IMR-90 (cell line): ENCODE measurements at regions not wholly inside any gene's neighbourhood (a gene's known extent, or its start where the extent isn't known, plus 50 kb on each side); places are given as distances from the start of the nearest gene placed in this dataset.

Experiments used
- ATAC-seq: fragments of 200-7000 bp; cut with Tn5 transposase; 2 replicates; pipeline ENCODE4 v1.9.1; 2020; ENCODE audit warnings: low read depth, mild to moderate bottlenecking, moderate library complexity
- BruUV-seq: library from RNA; stranded (reverse); fragments of 400-500 nt; replicated peaks from 2 replicates; lab custom pipeline; 2021; lab: Mats Ljungman, UMichigan
- CTCF ChIA-PET: fragments of 300-600 bp; formaldehyde crosslinking; extraction: SDS; loops from one replicate; lab custom pipeline; 2021; ENCODE audit warnings: antibody characterized with exemption; lab: Yijun Ruan, JAX
- POLR2A ChIA-PET: fragments of 300-600 bp; sonication (Branson Sonifier 250); formaldehyde crosslinking; loops from one replicate; lab custom pipeline; 2022; ENCODE audit warnings: antibody characterized with exemption; ENCODE audit not compliant: unreplicated experiment; lab: Charles Lee
- DNase-seq: peaks from one replicate; pipeline ENCODE4 v3.0.0; 2013
- H2AFZ ChIP-seq: replicated peaks from 2 replicates; pipeline ENCODE3; 2013; ENCODE audit warnings: low read length, mild to moderate bottlenecking; ENCODE audit not compliant: poor library complexity
- H2AK5ac ChIP-seq: 2 replicates; pipeline ENCODE4 v1.6.1; 2013; ENCODE audit warnings: low read depth, low read length, inconsistent platforms
- H2AK9ac ChIP-seq: replicated peaks from 2 replicates; pipeline ENCODE3; 2013; ENCODE audit warnings: mild to moderate bottlenecking, low read depth, low read length, moderate library complexity; ENCODE audit not compliant: poor library complexity
- H2BK120ac ChIP-seq: 2 replicates; pipeline ENCODE4 v1.6.1; 2013; ENCODE audit warnings: low read depth, low read length, inconsistent platforms
- H2BK15ac ChIP-seq: 3 replicates; pipeline ENCODE4 v1.6.1; 2013; ENCODE audit warnings: low read depth, low read length, inconsistent platforms
- H2BK20ac ChIP-seq: 2 replicates; pipeline ENCODE4 v1.6.1; 2013; ENCODE audit warnings: low read depth, mild to moderate bottlenecking, inconsistent platforms, low read length, moderate library complexity
- H2BK5ac ChIP-seq: 2 replicates; pipeline ENCODE4 v1.6.1; 2013; ENCODE audit warnings: mild to moderate bottlenecking, low read depth, low read length, inconsistent platforms; ENCODE audit not compliant: poor library complexity, severe bottlenecking
- H3K14ac ChIP-seq: replicated peaks from 2 replicates; pipeline ENCODE4 v1.6.1; 2013; ENCODE audit warnings: low read depth, low read length, inconsistent platforms
- H3K18ac ChIP-seq: 2 replicates; pipeline ENCODE4 v1.6.1; 2013; ENCODE audit warnings: low read depth, low read length, control low read depth
- H3K23ac ChIP-seq: 2 replicates; pipeline ENCODE4 v1.6.1; 2013; ENCODE audit warnings: low read depth, low read length, inconsistent platforms
- H3K27ac ChIP-seq: 2 replicates; pipeline ENCODE4 v1.5.1; 2013; ENCODE audit warnings: mild to moderate bottlenecking, control low read depth, low read length; ENCODE audit not compliant: insufficient read depth
- H3K27me3 ChIP-seq: 2 replicates; pipeline ENCODE4 v1.6.1; 2013; ENCODE audit warnings: low read length; ENCODE audit not compliant: control insufficient read depth, insufficient read depth
- H3K36me3 ChIP-seq: 2 replicates; pipeline ENCODE4 v1.6.1; 2013; ENCODE audit warnings: low read length, mixed read lengths; ENCODE audit not compliant: control insufficient read depth, insufficient read depth
- H3K4ac ChIP-seq: 2 replicates; pipeline ENCODE4 v1.6.1; 2013; ENCODE audit warnings: low read depth, low read length, inconsistent platforms
- H3K4me1 ChIP-seq: 2 replicates; pipeline ENCODE4 v1.6.1; 2013; ENCODE audit warnings: low read length, mixed read lengths; ENCODE audit not compliant: control insufficient read depth, insufficient read depth
- H3K4me2 ChIP-seq: 2 replicates; pipeline ENCODE4 v1.6.1; 2013; ENCODE audit warnings: low read depth, mild to moderate bottlenecking, control low read depth, low read length, moderate library complexity
- H3K4me3 ChIP-seq: 2 replicates; pipeline ENCODE4 v1.5.1; 2013; ENCODE audit warnings: low read depth, mild to moderate bottlenecking, control low read depth, low read length, moderate library complexity; ENCODE audit not compliant: insufficient read depth
- H3K56ac ChIP-seq: 2 replicates; pipeline ENCODE4 v1.6.1; 2013; ENCODE audit warnings: low read length, inconsistent platforms; ENCODE audit not compliant: insufficient read depth; ENCODE audit errors: extremely low read depth
- H3K79me1 ChIP-seq, 2 experiments: 2 replicates each; pipeline ENCODE4 v1.6.1; 2013; ENCODE audit warnings: low read length in 2 of 2, inconsistent platforms in 1 of 2, low read depth in 1 of 2
- H3K9ac ChIP-seq: 2 replicates; pipeline ENCODE4 v1.6.1; 2013; ENCODE audit warnings: low read depth, low read length, control low read depth
- H3K9me1 ChIP-seq: 2 replicates; pipeline ENCODE4 v1.6.1; 2013; ENCODE audit warnings: low read length, inconsistent platforms; ENCODE audit not compliant: insufficient read depth
- H3K9me3 ChIP-seq: 2 replicates; pipeline ENCODE4 v1.6.1; 2013; ENCODE audit warnings: low read length; ENCODE audit not compliant: control insufficient read depth, insufficient read depth
- H4K20me1 ChIP-seq: 2 replicates; pipeline ENCODE4 v1.6.1; 2013; ENCODE audit warnings: low read length, inconsistent platforms; ENCODE audit not compliant: insufficient read depth
- H4K5ac ChIP-seq: 2 replicates; pipeline ENCODE4 v1.6.1; 2013; ENCODE audit warnings: mild to moderate bottlenecking, low read depth, low read length, control low read depth
- H4K8ac ChIP-seq, 2 experiments: 2 replicates each; pipeline ENCODE4 v1.6.1; 2013; ENCODE audit warnings: low read depth in 2 of 2, low read length in 2 of 2, control low read depth in 1 of 2, inconsistent platforms in 1 of 2
- H4K91ac ChIP-seq: 2 replicates; pipeline ENCODE4 v1.6.1; 2013; ENCODE audit warnings: low read depth, low read length, inconsistent platforms; ENCODE audit not compliant: insufficient read depth
- BHLHE40 ChIP-seq: fragments of 150-350 bp; IDR thresholded peaks from 2 replicates; pipeline ENCODE4 v1.6.1; 2016; ENCODE audit warnings: mild to moderate bottlenecking, low read depth, low read length
- CEBPB ChIP-seq: IDR thresholded peaks from 2 replicates; pipeline ENCODE4 v1.6.1; 2012; ENCODE audit warnings: low read depth, low read length, improper control_type of control experiment
- CHD1 ChIP-seq: IDR thresholded peaks from 2 replicates; pipeline ENCODE4 v1.6.1; 2012; ENCODE audit warnings: low read depth, low read length, improper control_type of control experiment
- FOS ChIP-seq: fragments of 150-350 bp; IDR thresholded peaks from 2 replicates; pipeline ENCODE4 v1.6.1; 2016; ENCODE audit warnings: low read depth, low read length
- MAFK ChIP-seq: IDR thresholded peaks from 2 replicates; pipeline ENCODE4 v1.6.1; 2012; ENCODE audit warnings: low read depth, low read length, improper control_type of control experiment
- MAZ ChIP-seq: IDR thresholded peaks from 2 replicates; pipeline ENCODE4 v1.6.1; 2012; ENCODE audit warnings: low read depth, mild to moderate bottlenecking, low read length, improper control_type of control experiment, moderate library complexity, borderline replicate concordance
- MXI1 ChIP-seq: IDR thresholded peaks from 2 replicates; pipeline ENCODE4 v1.6.1; 2012; ENCODE audit warnings: low read depth, mild to moderate bottlenecking, low read length, moderate library complexity, borderline replicate concordance
- NFE2L2 ChIP-seq: fragments of 150-350 bp; IDR thresholded peaks from 2 replicates; pipeline ENCODE4 v1.6.1; 2016; ENCODE audit warnings: low read depth, mild to moderate bottlenecking, low read length
- POLR2A ChIP-seq: IDR thresholded peaks from 2 replicates; pipeline ENCODE4 v1.6.1; 2012; ENCODE audit warnings: mild to moderate bottlenecking, low read depth, low read length
- RAD21 ChIP-seq: IDR thresholded peaks from 2 replicates; pipeline ENCODE4 v1.6.1; 2012; ENCODE audit warnings: low read length, improper control_type of control experiment
- RCOR1 ChIP-seq: IDR thresholded peaks from 2 replicates; pipeline ENCODE4 v1.6.1; 2012; ENCODE audit warnings: mild to moderate bottlenecking, low read length, improper control_type of control experiment; ENCODE audit not compliant: insufficient replicate concordance
- RFX5 ChIP-seq: IDR thresholded peaks from 2 replicates; pipeline ENCODE4 v1.8.0; 2012; ENCODE audit warnings: low read depth, mild to moderate bottlenecking, low read length, moderate library complexity
- SMC3 ChIP-seq: fragments of 150-350 bp; IDR thresholded peaks from 2 replicates; pipeline ENCODE4 v1.6.1; 2016; ENCODE audit warnings: low read depth, mild to moderate bottlenecking, antibody characterized with exemption, low read length, moderate library complexity
- WGBS, 2 experiments: methylation state at CpG; one replicate each; pipeline versions ENCODE4 v1.1.5 to v1.1.7; 2013; ENCODE audit warnings: missing lambda C conversion rate in 2 of 2; ENCODE audit not compliant: insufficient read length in 1 of 2; ENCODE audit errors: extremely low coverage in 2 of 2; 5-methylcytosine and 5-hydroxymethylcytosine counted together
- dilution Hi-C: fragments of 300-500 bp; cut with HindIII; formaldehyde crosslinking; loops from one replicate; pipeline ENCODE4 v1.14.3; 2018; ENCODE audit warnings: low sequenced_read_pairs; ENCODE audit not compliant: unreplicated experiment
- in situ Hi-C: fragments of 300-500 bp; cut with MboI; formaldehyde crosslinking; loops from 3 replicates; pipeline ENCODE4 v1.14.3; 2019; ENCODE audit warnings: low sequenced_read_pairs, inconsistent platforms, mixed read lengths
- intact Hi-C: fragments of 100-400 bp; cut with micrococcal nuclease; formaldehyde crosslinking; loops from 2 replicates; pipeline ENCODE4 v1.10.0; 2022
- TF ChIP-seq, protein P1 (sequence below): fragments of 150-350 bp; IDR thresholded peaks from 2 replicates; pipeline ENCODE4 v1.6.1; 2016; ENCODE audit warnings: low read depth, mild to moderate bottlenecking, low read length, moderate library complexity, borderline replicate concordance
- TF ChIP-seq, protein P2 (sequence below): conservative IDR thresholded peaks from 2 replicates; pipeline ENCODE4 v1.5.1; 2012; ENCODE audit warnings: mild to moderate bottlenecking, low read depth, low read length, improper control_type of control experiment

DNA sequence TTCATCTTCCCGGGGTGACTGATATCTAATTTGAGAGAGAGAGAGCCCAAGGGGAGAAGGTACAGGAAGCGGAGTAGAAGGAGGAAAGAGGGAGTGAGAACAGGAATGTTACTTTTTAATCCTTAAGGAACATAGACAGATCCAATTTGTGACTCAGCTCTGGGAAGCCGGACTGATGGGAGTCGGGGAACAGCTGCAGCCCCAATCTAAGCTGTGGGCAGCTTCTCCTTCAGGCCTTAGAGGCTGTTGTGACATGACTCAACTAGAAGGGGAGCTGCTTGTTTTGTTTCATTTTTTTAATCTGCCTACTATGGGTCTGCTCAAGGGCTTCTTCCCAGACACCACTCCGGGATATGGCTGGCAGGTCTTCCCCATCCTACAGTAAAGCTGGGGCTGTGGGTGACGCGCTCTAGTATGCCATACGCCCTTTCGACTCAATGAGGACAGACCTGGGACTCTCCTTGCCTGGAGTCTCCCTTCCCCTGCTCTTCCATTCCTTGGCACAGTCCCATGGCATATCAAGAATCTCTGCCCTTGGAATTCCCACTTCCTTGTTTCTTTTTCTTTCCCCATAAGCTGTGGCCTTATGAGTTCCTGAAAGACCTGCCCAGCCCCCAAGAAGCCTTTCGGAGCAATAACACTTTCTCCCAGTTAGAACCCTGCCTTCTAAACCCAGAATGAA lies 103.3 kb upstream of the AKIP1 start:
- Histone ChIP-seq H3K56ac (peak overlapping the region; percentile 78), H3K4me1 (peaks cover 37% of the 10 kb centered on the region), H2BK20ac (peak overlapping the region; percentile 85), H3K4me3 (no peak overlapping the region; the same call in 1 of the 2 replicates), H4K91ac (peak overlapping the region; percentile 89), H3K14ac (peak overlapping the region; percentile 99), H2BK5ac (peak overlapping the region; percentile 92), H3K36me3 (peaks cover 13% of the 10 kb centered on the region), H3K23ac (peak overlapping the region; percentile 98; the same call in 1 of the 2 replicates), H3K9me1 (peaks cover 50% of the 10 kb centered on the region), H4K5ac (peak overlapping the region; percentile 70), H3K4ac (peak overlapping the region; percentile 94), H3K9me3 (no peaks in the 10 kb centered on the region), H2BK120ac (peak overlapping the region; percentile 95), H3K9ac (peak overlapping the region; percentile 76), H4K20me1 (peaks cover 25% of the 10 kb centered on the region), H3K79me1 (peaks cover 36 to 94% of the 10 kb centered on the region in 2 experiments), H3K4me2 (peak overlapping the region; percentile 88), H3K18ac (peak overlapping the region; percentile 78), H2AK5ac (peak overlapping the region; percentile 98), H3K27ac (peak overlapping the region; percentile 90), H2AK9ac (peak overlapping the region; percentile 87), H2AFZ (peak overlapping the region; percentile 80), H3K27me3 (no peaks in the 10 kb centered on the region), H4K8ac (peak overlapping the region; percentile 67 to 83; a peak in 3 of 4 replicates), H2BK15ac (peak overlapping the region; percentile 95; the same call in 2 of the 3 replicates)
- ATAC-seq (peak; percentile 52), DNase-seq (peak; percentile 93)
- WGBS, 2 experiments: 30% methylated on average over 2 of the region's 10 CpGs; no CpG with 5 or more reads in 1 of the 2 experiments
- dilution Hi-C loops: no loop called here
- no TSS peak for BruUV-seq
- POLR2A ChIA-PET: interaction anchor here (0.5 to 1.4 kb wide), 2 partner anchors 119 to 933 kb away, joined by 3 to 4 read pairs; no protein-coding TSS in a partner anchor
- CTCF ChIA-PET: no interaction called here
- intact Hi-C loops: loop anchor here (5.0 kb wide), 1 partner anchor 35 kb away; no protein-coding TSS in a partner anchor
- in situ Hi-C loops: no loop called here
- TF ChIP-seq CEBPB (peak; percentile 52; the same call in 1 of the 2 replicates), MAFK (no peak), SMC3 (no peak), BHLHE40 (no peak), FOS (peak; percentile 52; the same call in 1 of the 2 replicates), NFE2L2 (0 out of 2 replicates have a peak, but pooled peaks have one; percentile 1), MXI1 (no peak), RAD21 (peak; percentile 17; the same call in 1 of the 2 replicates), MAZ (no peak), RFX5 (no peak), CHD1 (no peak), RCOR1 (no peak), POLR2A (no peak)
- TF ChIP-seq, protein P1, sequence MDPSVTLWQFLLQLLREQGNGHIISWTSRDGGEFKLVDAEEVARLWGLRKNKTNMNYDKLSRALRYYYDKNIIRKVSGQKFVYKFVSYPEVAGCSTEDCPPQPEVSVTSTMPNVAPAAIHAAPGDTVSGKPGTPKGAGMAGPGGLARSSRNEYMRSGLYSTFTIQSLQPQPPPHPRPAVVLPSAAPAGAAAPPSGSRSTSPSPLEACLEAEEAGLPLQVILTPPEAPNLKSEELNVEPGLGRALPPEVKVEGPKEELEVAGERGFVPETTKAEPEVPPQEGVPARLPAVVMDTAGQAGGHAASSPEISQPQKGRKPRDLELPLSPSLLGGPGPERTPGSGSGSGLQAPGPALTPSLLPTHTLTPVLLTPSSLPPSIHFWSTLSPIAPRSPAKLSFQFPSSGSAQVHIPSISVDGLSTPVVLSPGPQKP: no peak
- TF ChIP-seq, protein P2, sequence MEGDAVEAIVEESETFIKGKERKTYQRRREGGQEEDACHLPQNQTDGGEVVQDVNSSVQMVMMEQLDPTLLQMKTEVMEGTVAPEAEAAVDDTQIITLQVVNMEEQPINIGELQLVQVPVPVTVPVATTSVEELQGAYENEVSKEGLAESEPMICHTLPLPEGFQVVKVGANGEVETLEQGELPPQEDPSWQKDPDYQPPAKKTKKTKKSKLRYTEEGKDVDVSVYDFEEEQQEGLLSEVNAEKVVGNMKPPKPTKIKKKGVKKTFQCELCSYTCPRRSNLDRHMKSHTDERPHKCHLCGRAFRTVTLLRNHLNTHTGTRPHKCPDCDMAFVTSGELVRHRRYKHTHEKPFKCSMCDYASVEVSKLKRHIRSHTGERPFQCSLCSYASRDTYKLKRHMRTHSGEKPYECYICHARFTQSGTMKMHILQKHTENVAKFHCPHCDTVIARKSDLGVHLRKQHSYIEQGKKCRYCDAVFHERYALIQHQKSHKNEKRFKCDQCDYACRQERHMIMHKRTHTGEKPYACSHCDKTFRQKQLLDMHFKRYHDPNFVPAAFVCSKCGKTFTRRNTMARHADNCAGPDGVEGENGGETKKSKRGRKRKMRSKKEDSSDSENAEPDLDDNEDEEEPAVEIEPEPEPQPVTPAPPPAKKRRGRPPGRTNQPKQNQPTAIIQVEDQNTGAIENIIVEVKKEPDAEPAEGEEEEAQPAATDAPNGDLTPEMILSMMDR: no peak
